GM18909 (cell line): ENCODE measurements at regions not wholly inside any gene's neighbourhood (a gene's known extent, or its start where the extent isn't known, plus 50 kb on each side); places are given as distances from the start of the nearest gene placed in this dataset.

ENCODE experiments used
- ATAC-seq: cut with Tn5 transposase; IDR thresholded peaks from one replicate; pipeline ENCODE4 v1.9.1; 2021; ENCODE audit warnings: mild to moderate bottlenecking; ENCODE audit not compliant: unreplicated experiment, poor library complexity

DNA sequence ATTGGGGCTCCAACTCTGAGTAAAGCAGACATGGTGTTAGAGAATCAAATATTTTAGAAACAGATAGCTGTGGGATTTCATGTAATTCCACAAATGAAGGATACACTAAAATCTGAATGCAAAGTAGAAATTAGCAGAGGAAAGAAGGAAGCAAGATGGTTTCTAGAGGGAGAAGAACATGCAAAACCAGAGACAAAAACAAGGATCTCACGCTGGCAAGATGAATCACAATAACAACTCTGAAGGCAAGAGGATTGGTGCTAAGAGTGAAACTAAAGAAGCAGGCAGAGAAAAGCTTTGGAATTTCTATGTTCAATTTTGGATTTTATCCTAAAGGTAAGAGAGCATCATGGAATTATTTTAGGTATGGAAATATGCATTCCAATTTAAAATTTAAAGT lies 857.2 kb upstream of the COX7C start:
- no peak for ATAC-seq

DNA sequence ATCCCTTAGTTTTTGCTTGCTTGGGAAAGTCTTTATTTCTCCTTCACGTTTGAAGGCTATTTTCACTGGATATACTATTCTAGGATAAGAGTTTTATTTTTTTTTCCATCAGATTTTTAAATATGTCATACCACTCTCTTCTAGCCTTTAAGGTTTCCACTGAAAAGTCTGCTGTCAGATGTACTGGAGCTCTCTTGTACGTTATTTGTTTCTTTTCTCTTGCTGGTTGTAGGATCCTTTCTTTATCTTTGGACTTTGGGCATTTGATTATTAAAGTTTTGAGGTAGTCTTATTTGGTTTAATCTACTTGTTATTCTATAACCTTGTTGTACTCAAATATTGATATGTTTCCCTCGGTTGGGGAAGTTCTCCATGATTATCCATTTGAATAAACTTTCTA lies 848.4 kb upstream of the COX7C start:
- no peak for ATAC-seq

DNA sequence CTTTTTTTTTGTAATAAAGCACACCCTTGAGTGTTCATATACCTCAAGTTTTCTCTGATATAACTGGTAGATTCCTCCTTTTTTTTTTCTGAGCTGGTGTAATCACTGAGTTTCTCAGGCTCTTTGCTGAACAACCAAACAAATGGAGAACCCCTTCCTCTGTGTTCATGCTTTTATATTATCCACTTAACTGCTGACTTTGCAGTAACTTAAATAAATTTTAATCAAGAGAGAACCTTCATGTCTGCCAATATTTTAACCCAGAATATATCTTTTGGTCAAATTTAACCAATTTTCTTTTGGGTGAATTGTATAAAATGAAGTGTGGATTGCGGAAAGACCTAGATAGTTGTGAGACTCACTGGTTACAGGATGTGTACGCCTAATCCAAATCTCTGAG lies 833.0 kb upstream of the COX7C start:
- no peak for ATAC-seq

DNA sequence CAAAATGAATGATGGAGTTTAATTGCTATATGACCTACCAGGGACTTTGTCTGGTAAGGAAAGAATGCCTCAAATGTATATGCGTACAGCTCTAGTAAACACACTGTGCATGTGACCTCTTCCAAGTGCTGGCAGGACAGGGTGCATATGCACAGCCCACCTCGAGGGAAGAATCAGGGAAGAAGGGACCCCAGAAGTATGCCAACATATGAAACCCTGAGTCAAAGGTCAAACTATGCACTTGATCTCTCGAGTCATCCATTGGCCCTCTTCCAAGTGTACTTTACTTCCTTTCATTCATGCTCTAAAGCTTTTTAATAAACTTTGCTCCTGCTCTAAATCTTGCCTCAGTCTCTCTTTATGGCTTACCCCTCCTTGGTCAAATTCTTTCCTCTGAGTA lies 804.6 kb upstream of the COX7C start:
- no peak for ATAC-seq

DNA sequence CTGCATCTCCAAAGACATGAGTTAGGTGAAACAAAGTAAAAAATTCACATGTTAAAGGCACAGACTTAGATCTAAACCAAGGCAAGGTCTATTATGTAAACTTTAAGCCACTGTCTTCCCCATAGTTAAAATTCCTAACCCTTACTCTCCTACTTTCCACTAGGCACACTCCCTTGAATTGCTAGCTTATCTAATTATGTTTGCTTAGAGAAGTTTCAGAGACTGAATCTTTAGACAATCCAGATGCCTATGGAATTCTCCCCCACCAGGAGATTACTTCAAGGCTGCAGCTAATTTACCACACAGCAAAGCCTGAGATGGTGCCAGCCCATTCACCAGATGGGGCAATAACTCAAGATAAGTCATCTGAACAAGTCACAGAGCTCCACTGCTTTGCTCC lies 803.1 kb upstream of the COX7C start:
- no peak for ATAC-seq

DNA sequence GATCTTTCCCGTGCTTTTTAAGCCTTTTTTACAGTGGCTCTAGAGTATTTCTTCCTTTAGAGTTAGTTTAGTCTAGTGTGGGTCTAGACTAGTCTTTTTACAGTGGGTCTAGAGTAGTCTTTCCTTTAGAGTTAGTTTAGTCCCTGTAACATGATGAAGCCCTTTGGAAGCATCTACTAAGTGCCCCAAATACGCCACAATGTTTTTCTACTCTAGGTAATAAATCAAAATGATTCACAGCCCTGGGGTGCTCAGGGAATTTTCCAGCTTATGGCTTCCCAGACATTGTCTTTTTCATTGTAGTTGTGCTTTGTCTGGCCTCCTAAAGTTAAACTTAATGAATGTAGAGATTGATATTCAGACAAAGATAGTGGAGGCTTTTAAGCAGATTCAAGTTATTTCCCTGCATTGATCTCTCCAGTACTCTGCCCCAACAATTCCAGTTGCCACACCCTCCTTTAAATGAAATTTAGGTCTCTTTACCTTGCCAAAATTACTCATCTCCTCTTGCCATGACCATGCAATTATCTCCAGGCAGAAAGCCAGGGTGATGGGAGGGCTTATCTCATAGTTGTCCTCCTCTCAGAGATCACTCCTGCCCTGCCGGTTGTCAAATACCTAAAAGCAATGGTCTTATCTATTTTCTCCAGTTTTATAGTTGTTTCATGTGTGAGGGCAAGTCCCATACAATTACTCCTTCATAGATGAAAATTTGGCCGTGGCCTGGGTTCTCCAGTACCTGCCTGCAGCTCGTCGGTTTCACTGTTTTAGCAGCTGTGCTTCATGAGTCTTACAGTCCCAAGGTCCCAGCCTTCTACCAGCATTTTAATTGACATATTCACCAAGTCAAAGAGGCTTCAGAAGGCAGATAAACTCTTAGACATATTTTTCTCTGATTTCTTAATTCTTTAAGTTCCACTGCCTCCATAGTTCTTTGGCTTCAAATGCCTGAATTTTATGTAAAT lies 794.0 kb upstream of the COX7C start:
- ATAC-seq: no peak

DNA sequence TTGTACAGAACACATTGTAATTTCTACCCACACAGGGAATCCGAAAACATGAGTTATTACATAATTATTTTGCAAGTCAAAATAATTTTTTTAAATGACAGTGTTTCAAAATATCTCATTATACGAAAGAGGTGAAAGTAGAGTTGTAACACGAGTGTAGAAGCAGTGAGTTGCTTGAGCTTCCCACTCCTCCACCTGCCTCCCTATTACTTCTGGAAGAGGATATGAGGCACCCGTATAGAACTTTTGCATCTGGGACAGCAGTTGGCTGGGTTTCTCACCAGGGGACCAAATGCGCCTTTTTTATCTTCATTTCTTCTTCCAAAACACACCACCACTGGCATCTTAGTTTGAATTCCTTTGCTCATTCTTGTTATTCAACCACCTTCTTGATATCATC lies 779.0 kb upstream of the COX7C start:
- ATAC-seq: no peak

DNA sequence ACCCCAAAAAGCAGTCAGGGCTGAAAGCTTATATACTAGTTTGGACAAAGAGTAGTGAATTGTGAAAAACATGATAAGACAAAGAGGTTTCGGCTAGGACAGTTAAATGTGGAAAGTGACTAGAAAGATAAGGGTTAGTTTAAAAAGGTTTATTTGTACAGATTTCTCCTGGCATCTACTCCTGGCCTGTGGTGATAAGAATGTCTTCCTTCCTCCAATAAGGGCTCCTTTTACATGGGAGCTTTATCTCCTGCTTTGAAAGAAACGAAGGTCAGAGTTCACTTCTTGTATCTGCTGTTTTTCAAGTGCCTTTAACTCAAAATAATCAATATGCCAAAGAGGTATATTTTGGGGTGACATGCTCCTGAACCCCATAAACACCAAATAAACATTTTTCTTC lies 776.1 kb upstream of the COX7C start:
- ATAC-seq: no peak

DNA sequence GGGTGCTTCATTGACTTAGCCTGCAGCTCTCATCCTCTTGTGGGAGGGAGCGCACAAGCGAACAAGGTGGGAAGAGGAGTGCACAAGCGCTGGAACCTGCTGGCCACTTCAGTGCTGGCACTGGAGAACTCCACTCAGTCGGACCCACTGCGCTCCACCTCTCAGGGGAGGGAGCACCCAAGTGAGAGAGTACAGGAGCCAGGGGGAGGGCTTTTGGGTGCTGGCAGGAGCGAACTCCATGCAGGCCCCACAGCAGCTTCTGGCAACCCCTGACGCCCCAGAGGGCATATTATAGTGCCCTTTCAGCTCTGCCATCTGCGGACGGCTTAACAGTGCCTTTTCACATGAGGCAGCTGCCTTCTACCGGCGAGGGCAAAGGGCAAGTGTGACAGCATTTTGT lies 774.2 kb upstream of the COX7C start:
- ATAC-seq: no peak

DNA sequence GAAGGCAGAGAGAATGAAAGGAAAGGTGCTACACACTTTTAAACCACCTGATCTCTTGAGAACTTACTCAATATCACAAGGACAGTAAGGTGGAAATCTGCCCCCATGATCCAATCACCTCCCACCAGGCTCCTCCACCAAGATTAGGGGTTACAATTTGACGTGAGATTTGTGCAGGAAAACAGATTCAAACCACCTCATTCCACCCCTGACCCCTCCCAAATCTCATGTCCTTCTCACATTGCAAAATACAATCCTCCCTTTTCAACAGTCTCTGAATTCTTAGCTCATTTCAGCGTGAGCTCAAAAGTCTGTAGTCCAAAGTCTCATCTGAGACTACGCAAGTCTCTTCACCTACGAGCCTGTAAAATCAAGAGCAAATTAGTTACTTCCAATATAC lies 768.3 kb upstream of the COX7C start:
- ATAC-seq: no peak

DNA sequence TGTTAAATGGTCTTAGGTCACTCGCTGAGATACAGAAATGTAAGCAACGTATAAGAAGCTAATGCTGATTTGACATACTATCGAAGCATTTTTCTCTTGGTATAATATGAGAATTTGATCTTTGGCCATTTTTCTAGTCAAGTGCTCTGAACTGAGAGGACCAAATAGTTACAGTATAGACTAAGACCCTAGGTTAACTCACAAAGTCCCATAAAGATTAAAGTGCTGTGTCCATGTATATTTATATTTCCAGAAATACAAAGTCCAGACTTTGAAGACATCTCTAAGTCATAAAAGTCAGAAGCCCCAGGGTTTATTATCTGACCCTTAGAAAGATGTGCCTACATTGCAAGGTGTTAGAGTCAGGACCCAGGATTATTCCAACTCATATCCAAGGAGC lies 752.4 kb upstream of the COX7C start:
- no peak for ATAC-seq

DNA sequence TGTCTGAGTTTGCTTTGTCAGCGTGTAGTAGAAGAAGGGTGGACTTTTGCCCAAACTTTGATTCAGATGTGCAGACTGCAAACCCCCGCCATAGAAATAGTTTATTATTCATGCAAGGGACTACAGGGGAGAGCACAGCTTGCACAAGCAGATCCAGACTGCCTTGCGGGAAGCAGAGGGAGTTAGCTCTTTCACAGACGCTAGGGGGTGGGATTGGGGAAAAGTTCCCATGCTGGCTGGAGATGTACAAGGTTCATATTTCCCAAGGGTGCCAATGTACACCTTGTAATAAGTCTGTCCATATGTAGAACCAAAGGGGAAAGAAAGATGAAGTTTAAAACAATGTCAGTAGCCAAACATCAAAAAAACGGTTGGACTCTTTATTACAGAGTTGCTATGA lies 749.7 kb upstream of the COX7C start:
- ATAC-seq: no peak

DNA sequence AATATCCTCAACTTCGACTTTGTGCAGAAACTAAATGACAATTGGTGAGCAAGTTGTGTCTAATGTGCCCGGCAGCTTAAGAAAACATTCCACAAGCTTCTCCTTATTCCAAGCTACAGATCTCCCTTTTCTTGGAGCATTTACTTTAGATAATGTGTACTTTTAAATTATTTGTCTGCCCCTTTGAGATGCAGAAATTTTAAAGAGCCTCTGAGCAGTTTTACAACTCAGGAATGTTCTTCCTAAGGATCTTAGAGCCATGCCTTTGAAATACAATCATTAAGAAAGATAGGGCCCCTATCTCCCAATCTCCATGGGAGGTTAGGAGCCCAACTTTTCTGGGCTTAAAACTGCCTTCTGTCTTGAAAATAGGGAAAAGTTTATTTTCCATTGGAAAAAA lies 723.7 kb upstream of the COX7C start:
- ATAC-seq: no peak

DNA sequence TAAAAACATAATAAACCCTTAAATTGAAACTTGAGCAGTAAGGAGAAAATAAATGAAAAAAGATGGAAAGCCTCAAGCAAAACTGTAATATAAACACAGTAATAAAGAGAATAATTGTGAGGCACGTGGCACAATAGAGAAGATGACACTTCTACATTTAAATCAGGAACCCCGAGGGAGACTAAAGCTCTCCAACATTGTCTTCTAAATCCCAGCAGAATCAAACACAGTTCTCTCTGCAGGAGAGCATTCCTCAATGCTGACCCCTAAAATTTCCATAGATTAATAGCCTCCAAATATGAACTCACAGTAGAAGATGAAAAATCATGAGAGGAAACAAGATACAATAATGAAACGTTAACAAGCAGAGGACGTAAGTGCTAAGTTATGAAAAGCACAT lies 721.2 kb upstream of the COX7C start:
- no peak for ATAC-seq

DNA sequence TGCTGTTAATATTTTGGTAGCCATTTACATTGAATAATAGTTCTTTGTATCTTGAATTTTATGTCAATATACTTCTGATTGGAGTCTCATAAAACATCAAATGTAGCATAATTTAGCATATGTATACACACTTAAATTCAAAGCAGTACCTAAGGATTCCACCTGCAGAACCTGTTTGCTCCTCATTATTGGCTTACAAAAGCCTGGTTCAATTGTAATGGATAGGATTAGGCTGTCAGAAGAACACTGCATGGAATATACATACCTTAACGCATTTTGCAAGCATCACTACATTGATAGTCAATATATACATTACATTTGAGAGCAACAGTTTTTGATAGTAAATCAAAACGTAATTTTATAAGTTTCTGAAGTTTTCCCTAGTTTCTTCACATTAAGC lies 711.3 kb upstream of the COX7C start:
- no peak for ATAC-seq

DNA sequence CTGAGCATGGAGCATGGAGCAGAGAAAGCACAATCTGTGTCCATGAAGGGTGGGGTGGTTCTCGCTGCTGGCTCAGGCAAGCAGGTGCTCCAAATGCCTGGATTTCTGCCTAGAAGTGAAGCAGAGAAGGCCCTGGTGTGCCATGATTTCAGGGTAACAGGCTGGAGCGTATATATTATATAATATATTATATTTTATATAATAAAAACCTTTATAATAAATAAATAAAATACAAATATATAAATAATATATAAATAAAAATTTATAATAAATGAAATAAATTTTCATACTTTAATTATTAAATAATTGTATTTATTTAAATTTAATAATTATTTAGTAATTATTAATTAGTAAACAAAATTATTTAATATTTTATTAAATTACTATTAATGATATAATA lies 707.4 kb upstream of the COX7C start:
- ATAC-seq: no peak

DNA sequence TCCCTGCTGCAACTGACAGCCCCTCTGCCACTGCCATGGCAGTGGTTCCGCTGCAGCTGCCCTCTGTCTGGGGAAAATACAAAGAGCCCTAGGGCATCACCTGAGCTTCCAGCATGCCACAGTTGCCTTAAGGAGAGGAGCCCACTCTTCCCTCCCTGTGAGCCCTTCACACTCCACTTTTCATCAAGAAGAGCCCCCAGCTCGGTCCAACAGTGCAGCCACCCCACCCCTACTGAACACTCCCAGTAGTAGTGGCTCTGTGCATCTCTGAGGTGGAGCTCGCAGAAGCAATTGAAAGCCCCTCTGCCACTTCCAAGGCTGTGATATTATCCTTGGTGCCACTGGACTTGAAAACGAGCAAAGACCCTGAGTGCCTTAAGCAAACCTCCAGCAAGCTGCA lies 696.8 kb upstream of the COX7C start:
- no peak for ATAC-seq

DNA sequence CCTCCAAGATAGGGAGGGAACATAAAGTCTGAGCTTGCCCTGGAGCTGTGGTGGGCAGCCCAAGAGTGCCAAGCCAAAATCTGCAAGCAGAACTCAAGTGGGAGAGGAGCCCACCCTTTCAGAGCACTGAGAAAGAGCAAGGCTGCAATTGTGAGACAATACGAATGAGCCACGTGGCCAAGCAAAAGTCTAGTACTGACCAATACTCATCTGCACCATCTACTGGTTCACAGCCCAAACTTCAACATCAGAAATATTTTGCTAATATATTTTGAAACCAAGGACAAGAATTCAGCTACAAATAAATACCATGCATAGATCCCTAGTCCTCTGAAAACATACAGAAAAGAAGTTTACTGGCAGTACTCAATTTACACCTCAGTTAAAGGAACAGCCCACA lies 696.2 kb upstream of the COX7C start:
- no peak for ATAC-seq

DNA sequence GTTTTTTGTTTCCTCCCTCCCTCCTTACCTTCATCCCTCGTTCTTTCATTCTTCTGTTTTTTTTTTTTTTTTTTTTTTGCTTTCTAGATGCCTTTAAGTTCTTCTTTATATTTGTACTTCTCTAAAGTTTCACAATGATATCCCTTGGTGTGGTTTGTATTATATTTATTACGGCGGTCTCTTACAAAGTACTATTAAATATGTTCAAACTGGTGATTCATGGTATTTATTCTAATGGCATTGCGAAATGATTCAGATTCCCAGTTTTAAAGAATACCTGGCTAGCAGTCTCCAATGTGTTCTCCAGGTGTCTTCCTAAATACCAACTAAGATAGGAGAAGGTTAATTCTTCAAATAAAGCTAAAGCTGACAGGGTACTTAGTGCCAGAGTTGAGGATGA lies 690.1 kb upstream of the COX7C start:
- ATAC-seq: no peak

DNA sequence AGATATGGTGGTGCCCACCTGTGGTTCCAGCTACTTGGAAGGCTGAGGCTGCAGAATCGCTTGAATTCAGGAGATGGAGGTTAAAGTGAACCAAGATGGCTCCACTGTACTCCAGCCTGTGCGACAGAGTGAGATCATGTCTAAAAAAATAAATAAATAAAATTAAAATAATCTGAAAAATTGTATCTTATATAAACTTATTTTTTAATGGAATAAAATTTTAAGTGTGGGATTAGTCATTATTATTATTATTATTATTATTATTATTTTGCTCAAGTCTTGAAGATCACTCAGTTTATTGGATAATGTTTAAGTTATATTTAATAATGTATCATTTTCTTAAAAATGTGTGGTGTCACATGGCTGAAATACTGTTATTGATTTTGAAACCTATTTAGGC lies 688.0 kb upstream of the COX7C start:
- no peak for ATAC-seq

DNA sequence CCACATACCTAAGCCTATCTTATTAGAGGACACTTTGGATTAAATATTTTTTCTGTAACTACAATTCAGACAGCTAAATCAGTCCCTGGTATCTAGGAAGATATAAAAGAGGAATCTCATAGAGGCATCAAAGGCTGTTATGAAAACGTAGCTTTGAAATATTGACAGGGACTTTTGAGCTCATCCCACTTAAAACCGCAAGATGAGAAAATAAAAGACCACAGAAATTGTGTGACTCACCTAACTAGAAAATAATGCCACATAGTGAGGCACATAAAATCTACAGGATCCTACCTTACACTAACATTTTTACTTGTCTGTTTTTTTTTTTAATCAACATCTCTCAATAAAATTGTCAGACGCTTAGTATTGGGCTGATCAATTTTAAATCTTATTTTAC lies 686.5 kb upstream of the COX7C start:
- ATAC-seq: no peak

DNA sequence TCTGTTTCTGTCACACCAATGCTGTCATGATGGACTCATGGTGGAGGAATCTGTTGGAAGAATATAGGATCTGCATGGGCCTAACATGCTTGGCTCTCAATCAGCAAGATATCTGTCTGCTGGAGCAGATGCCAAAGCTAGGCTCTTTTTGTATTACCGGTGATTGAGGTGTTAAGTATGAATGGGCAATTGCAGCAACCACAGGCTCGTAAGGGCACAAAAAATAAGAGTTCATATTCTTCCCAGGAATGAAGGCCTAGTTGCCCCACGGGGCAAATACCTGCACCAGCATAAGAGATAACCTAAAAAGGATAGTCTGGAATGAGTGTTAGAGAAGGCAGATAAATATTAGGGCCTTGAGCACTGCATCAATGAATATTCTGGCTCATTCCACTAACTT lies 679.5 kb upstream of the COX7C start:
- ATAC-seq: no peak
